Choroid plexus epithelial cell (primary cell): ENCODE measurements at regions not wholly inside any gene's neighbourhood (a gene's known extent, or its start where the extent isn't known, plus 50 kb on each side); places are given as distances from the start of the nearest gene placed in this dataset.

Experiments
- DNase-seq: peaks from one replicate; pipeline ENCODE4 v3.0.0-alpha.2; 2010; ENCODE audit warnings: low read depth
- H3K4me3 ChIP-seq: 2 replicates; pipeline ENCODE4 v1.5.1; 2011; ENCODE audit warnings: low read depth, mild to moderate bottlenecking, control low read depth, low read length, moderate library complexity
- TF ChIP-seq, protein P1 (sequence below): conservative IDR thresholded peaks from 2 replicates; pipeline ENCODE4 v1.5.1; 2011; ENCODE audit warnings: low read depth, mild to moderate bottlenecking, control low read depth, inconsistent platforms, low read length, moderate library complexity

GRCh38 chr4:159506801-159507517, 404.1 kb downstream of the RAPGEF2 start:
- H3K4me3 ChIP-seq = no peak overlapping the region
- DNase-seq = no peak
- TF ChIP-seq, protein P1, sequence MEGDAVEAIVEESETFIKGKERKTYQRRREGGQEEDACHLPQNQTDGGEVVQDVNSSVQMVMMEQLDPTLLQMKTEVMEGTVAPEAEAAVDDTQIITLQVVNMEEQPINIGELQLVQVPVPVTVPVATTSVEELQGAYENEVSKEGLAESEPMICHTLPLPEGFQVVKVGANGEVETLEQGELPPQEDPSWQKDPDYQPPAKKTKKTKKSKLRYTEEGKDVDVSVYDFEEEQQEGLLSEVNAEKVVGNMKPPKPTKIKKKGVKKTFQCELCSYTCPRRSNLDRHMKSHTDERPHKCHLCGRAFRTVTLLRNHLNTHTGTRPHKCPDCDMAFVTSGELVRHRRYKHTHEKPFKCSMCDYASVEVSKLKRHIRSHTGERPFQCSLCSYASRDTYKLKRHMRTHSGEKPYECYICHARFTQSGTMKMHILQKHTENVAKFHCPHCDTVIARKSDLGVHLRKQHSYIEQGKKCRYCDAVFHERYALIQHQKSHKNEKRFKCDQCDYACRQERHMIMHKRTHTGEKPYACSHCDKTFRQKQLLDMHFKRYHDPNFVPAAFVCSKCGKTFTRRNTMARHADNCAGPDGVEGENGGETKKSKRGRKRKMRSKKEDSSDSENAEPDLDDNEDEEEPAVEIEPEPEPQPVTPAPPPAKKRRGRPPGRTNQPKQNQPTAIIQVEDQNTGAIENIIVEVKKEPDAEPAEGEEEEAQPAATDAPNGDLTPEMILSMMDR = no peak

- no peak overlapping the region for H3K4me3 ChIP-seq
- peak; percentile 52 for DNase-seq
- TF ChIP-seq, protein P1 = no peak
Observed at GRCh38 chr4:159508917-159509500, 406.1 kb downstream of the RAPGEF2 start.

DNA sequence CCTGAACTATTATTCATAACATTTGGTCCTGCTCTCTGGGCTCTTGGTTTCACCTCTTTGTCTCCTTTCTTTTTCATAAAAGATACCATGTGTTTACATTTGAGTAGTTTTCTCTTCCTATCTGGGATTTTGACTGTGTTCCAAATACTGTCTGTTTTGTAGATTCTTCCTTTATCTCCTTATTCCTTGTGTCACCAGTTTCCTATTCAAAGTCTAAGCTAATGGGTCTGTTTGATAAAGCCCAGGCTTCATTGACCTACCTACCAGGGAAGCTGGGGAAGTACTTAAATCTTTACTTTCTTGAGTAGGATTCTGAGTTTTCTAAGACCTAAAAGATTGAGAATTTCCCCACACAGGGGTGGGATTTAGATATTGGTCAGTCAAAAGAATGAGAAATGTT, 409.5 kb downstream of the RAPGEF2 start:
- TF ChIP-seq, protein P1 = no peak
- H3K4me3 ChIP-seq = no peak overlapping the region
- DNase-seq = no peak

- no peak overlapping the region for H3K4me3 ChIP-seq
- TF ChIP-seq, protein P1 = no peak
- no peak for DNase-seq
Observed at GRCh38 chr4:159515314-159516025, 412.6 kb downstream of the RAPGEF2 start.

DNA sequence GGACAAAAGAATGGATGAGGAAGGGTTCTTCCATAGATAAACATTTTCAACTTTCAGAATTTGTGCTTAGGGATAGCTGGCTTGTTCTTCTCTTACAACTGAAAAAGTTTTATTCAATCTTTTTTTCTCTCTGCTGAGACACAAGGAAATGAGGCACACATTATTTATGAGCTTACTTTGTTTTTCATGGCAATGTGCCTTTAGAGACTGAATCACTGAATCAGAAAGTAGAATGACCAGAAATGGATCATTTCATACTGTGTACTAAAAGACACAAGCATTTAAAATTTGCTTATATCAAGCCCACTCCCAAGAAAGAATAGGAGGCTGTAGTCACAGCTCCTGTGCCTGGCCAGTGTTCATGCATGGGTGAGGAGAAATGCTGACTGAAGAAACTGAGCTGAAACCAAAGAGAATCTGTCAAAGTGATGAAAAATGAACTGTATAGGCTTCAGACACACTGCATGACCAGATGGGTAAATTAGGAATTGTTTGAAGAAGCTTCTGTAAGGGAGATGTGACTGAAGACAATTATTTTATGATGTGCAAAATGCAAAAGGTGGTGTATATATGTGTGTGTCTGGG, 413.8 kb downstream of the RAPGEF2 start:
- TF ChIP-seq, protein P1 = no peak
- H3K4me3 ChIP-seq = no peak overlapping the region
- DNase-seq = peak; percentile 51

GRCh38 chr4:159520074-159520473, 417.2 kb downstream of the RAPGEF2 start:
- DNase-seq = no peak
- TF ChIP-seq, protein P1 = no peak
- no peak overlapping the region for H3K4me3 ChIP-seq
